Esophagus muscularis mucosa (tissue), 4 donors: ENCODE measurements at regions not wholly inside any gene's neighbourhood (a gene's known extent, or its start where the extent isn't known, plus 50 kb on each side); places are given as distances from the start of the nearest gene placed in this dataset.

Experiments
- DNase-seq: peaks from one replicate; pipeline ENCODE4 v3.0.0-alpha.2; 2017; ENCODE audit errors: extremely low spot score
- H3K27ac ChIP-seq, 4 donors: fragments of 200-600 bp; sonication (generic); replicated peaks in 1 of 4; 1 replicate in 3 of 4; 2 replicates in 1 of 4; pipeline ENCODE4 v1.5.1; 2016 to 2019; ENCODE audit warnings: mild to moderate bottlenecking in 1 of 4
- H3K27me3 ChIP-seq, 4 donors: fragments of 200-600 bp; sonication (generic); one replicate each; pipeline versions ENCODE4 v1.5.1 to v1.6.0; 2016 to 2019
- H3K36me3 ChIP-seq, 4 donors: fragments of 200-600 bp; sonication (generic); one replicate each; pipeline ENCODE4 v1.5.1; 2016 to 2019
- H3K4me1 ChIP-seq, 4 donors: fragments of 200-600 bp; sonication (generic); one replicate each; pipeline ENCODE4 v1.5.1; 2016 to 2019
- H3K4me3 ChIP-seq, 4 donors: fragments of 200-600 bp; sonication (generic); 1 replicate in 2 of 4; 2 replicates in 2 of 4; pipeline ENCODE4 v1.5.1; 2016 to 2019; ENCODE audit warnings: mild to moderate bottlenecking in 4 of 4, moderate library complexity in 1 of 4
- H3K9me3 ChIP-seq, 4 donors: fragments of 200-600 bp; sonication (generic); 1 replicate in 3 of 4; 2 replicates in 1 of 4; pipeline ENCODE4 v1.5.1; 2016 to 2019
- CTCF ChIP-seq, 3 experiments: fragments of 200-600 bp in 2 of 3; fragments of 450-650 bp in 1 of 3; sonication (generic) in 2 of 3; IDR thresholded peaks; one replicate each; pipeline ENCODE4 v1.5.1; 2017 to 2019; ENCODE audit warnings: antibody characterized with exemption in 3 of 3, mild to moderate bottlenecking in 2 of 3, moderate library complexity in 1 of 3
- EP300 ChIP-seq: sonication (generic); formaldehyde crosslinking; IDR thresholded peaks from one replicate; pipeline ENCODE4 v1.6.1; 2017; ENCODE audit warnings: antibody characterized with exemption
- POLR2A ChIP-seq: fragments of 450-650 bp; IDR thresholded peaks from one replicate; pipeline ENCODE4 v1.6.1; 2017; ENCODE audit warnings: antibody characterized with exemption, moderate library complexity, mild to moderate bottlenecking, low read depth
- POLR2AphosphoS5 ChIP-seq, 2 donors: sonication (generic); formaldehyde crosslinking; IDR thresholded peaks; one replicate each; pipeline ENCODE4 v1.6.1; 2017; ENCODE audit warnings: antibody characterized with exemption in 2 of 2
- WGBS: methylation state at CpG from one replicate; pipeline ENCODE4 v1.1.5; 2018; 5-methylcytosine and 5-hydroxymethylcytosine counted together
- intact Hi-C: fragments of 100-400 bp; cut with DNase I; formaldehyde crosslinking; loops from one replicate; pipeline ENCODE4 v1.15.1; 2023

GRCh38 chr21:34278451-34278850 is 85.4 kb upstream of the KCNE2 start:
- no peak overlapping the region for H3K4me3 ChIP-seq
- 91% methylated on average over 3 of the region's 3 CpGs for WGBS
- no peaks in the 10 kb centered on the region for H3K36me3 ChIP-seq
- peaks cover 0 to 14% (median 12%) of the 10 kb centered on the region in 4 donors for H3K4me1 ChIP-seq
- no peak for DNase-seq
- intact Hi-C loops = no loop called here
- H3K27ac ChIP-seq = no peak overlapping the region
- H3K9me3 ChIP-seq = no peaks in the 10 kb centered on the region
- no peaks in the 10 kb centered on the region for H3K27me3 ChIP-seq
- no peak for TF ChIP-seq EP300
- TF ChIP-seq CTCF (IDR thresholded peaks at IDR 0.05) = no peak
- TF ChIP-seq POLR2A = no peak
- no peak for TF ChIP-seq POLR2AphosphoS5 (IDR thresholded peaks at IDR 0.05)

DNA sequence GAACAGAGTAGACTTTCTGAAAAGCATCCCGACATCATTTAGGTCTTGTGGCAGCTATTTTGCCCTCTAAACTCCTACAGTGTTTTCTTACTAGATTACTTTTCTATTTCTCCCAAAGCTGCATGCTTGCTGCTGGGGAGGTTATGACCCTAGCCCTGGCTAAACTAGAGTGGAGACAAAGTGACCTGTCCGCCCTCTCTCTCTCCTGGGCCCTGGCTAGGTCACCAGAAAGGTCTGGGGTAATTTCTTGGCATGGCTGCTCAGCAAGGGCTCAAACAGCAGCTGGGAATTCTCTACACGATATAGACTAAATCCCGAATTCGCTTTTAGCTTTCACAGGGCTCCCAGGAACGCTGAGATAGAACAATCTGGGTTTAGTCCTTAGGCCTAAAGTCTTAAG is 84.5 kb upstream of the KCNE2 start:
- TF ChIP-seq CTCF (IDR thresholded peaks at IDR 0.05) = no peak
- no peak for TF ChIP-seq POLR2AphosphoS5 (IDR thresholded peaks at IDR 0.05)
- TF ChIP-seq POLR2A = no peak
- no peak for TF ChIP-seq EP300
- Histone ChIP-seq H3K9me3 (no peaks in the 10 kb centered on the region), H3K4me1 (peaks cover 0 to 14% (median 12%) of the 10 kb centered on the region in 4 donors), H3K27me3 (no peaks in the 10 kb centered on the region), H3K4me3 (no peak overlapping the region), H3K36me3 (no peaks in the 10 kb centered on the region), H3K27ac (no peak overlapping the region)
- DNase-seq = no peak
- 88% methylated on average over 6 of the region's 6 CpGs for WGBS
- intact Hi-C loops = no loop called here

DNA sequence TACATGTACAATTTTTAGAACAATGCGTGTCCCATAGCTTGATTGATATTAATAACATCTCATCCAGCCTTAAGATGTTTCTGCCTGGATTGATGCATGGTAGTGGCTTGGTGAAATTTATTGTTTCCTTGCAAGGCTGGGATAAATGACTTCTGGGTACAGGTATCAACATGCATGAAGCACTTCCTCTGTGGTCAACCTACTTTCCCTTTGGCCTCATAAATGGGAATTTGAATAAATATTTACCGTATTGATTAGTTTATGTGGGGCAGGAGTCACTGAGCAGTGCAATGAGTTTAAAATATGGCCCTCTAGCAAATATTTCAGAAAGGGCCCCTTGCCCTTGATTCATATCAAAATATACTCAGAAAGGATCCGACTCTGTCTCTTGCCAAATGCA is 83.9 kb upstream of the KCNE2 start:
- intact Hi-C loops = no loop called here

GRCh38 chr21:34280389-34280795 is 83.4 kb upstream of the KCNE2 start:
- DNase-seq = no peak
- H3K36me3 ChIP-seq = no peaks in the 10 kb centered on the region
- peaks cover 0 to 14% (median 12%) of the 10 kb centered on the region in 4 donors for H3K4me1 ChIP-seq
- H3K9me3 ChIP-seq = no peaks in the 10 kb centered on the region
- TF ChIP-seq POLR2AphosphoS5 (IDR thresholded peaks at IDR 0.05) = no peak
- no peak for TF ChIP-seq POLR2A
- no peak for TF ChIP-seq CTCF (IDR thresholded peaks at IDR 0.05)
- no peak for TF ChIP-seq EP300
- no peak overlapping the region for H3K4me3 ChIP-seq
- H3K27ac ChIP-seq = no peak overlapping the region
- H3K27me3 ChIP-seq = no peaks in the 10 kb centered on the region
- WGBS = 50% methylated on average over 4 of the region's 6 CpGs
- intact Hi-C loops = no loop called here

More for the DNA sequence above, 83.9 kb upstream of the KCNE2 start:
- Histone ChIP-seq H3K27ac (no peak overlapping the region), H3K4me1 (peaks cover 0 to 14% (median 12%) of the 10 kb centered on the region in 4 donors), H3K9me3 (no peaks in the 10 kb centered on the region), H3K4me3 (no peak overlapping the region), H3K27me3 (no peaks in the 10 kb centered on the region), H3K36me3 (no peaks in the 10 kb centered on the region)
- TF ChIP-seq CTCF (IDR thresholded peaks at IDR 0.05) (no peak), EP300 (no peak)
- 79% methylated on average over 3 of the region's 3 CpGs for WGBS
- DNase-seq = no peak

- TF ChIP-seq POLR2AphosphoS5 (IDR thresholded peaks at IDR 0.05) (no peak), POLR2A (no peak), EP300 (no peak), CTCF (IDR thresholded peaks at IDR 0.05) (no peak)
- intact Hi-C loops = no loop called here
- Histone ChIP-seq H3K36me3 (no peaks in the 10 kb centered on the region), H3K27me3 (no peaks in the 10 kb centered on the region), H3K4me1 (peaks cover 0 to 14% (median 12%) of the 10 kb centered on the region in 4 donors), H3K9me3 (no peaks in the 10 kb centered on the region), H3K27ac (no peak overlapping the region), H3K4me3 (no peak overlapping the region)
- 61% methylated on average over 9 of the region's 9 CpGs for WGBS
- no peak for DNase-seq
Measured at GRCh38 chr21:34280959-34281358, 82.8 kb upstream of the KCNE2 start.
